ENCODE measurements at regions not wholly inside any gene's neighbourhood (a gene's known extent, or its start where the extent isn't known, plus 50 kb on each side); places are given as distances from the start of the nearest gene placed in this dataset.

GRCh38 chr13:62997038-62997599 is 1581.5 kb upstream of the PCDH20 start:
- TF ChIP-seq CTCF (IDR thresholded peaks at IDR 0.05) (no peak), POLR2A (IDR thresholded peaks at IDR 0.05) (no peak), EP300 (IDR thresholded peaks at IDR 0.05) (no peak), POLR2AphosphoS5 (IDR thresholded peaks at IDR 0.05) (no peak)

All from gastroesophageal sphincter (tissue), 3 donors.